Adrenal gland (tissue), 5 donors: ENCODE measurements at regions not wholly inside any gene's neighbourhood (a gene's known extent, or its start where the extent isn't known, plus 50 kb on each side); places are given as distances from the start of the nearest gene placed in this dataset.

Experiments used
- CTCF ChIP-seq, 6 experiments: fragments of 450-650 bp in 4 of 6; fragments of 200-600 bp in 2 of 6; sonication (generic) in 1 of 6; IDR thresholded peaks; 1 replicate in 5 of 6; 2 replicates in 1 of 6; pipeline versions ENCODE4 v1.5.1 to v1.8.0; 2016 to 2021; ENCODE audit warnings: antibody characterized with exemption in 6 of 6, mild to moderate bottlenecking in 2 of 6, moderate library complexity in 1 of 6
- POLR2A ChIP-seq, 2 donors: fragments of 450-650 bp; IDR thresholded peaks; one replicate each; pipeline ENCODE4 v1.6.1; 2017; ENCODE audit warnings: antibody characterized with exemption in 2 of 2, mild to moderate bottlenecking in 2 of 2, moderate library complexity in 1 of 2
- donor health status: DM: no; HTN: no; CAD: no.

- TF ChIP-seq POLR2A (IDR thresholded peaks at IDR 0.05) (no peak), CTCF (IDR thresholded peaks at IDR 0.05) (no peak)
These were observed 313.2 kb downstream of the PTTG2 start for GRCh38 chr4:38273407-38273806.
